ENCODE measurements at regions not wholly inside any gene's neighbourhood (a gene's known extent, or its start where the extent isn't known, plus 50 kb on each side); places are given as distances from the start of the nearest gene placed in this dataset.

DNA sequence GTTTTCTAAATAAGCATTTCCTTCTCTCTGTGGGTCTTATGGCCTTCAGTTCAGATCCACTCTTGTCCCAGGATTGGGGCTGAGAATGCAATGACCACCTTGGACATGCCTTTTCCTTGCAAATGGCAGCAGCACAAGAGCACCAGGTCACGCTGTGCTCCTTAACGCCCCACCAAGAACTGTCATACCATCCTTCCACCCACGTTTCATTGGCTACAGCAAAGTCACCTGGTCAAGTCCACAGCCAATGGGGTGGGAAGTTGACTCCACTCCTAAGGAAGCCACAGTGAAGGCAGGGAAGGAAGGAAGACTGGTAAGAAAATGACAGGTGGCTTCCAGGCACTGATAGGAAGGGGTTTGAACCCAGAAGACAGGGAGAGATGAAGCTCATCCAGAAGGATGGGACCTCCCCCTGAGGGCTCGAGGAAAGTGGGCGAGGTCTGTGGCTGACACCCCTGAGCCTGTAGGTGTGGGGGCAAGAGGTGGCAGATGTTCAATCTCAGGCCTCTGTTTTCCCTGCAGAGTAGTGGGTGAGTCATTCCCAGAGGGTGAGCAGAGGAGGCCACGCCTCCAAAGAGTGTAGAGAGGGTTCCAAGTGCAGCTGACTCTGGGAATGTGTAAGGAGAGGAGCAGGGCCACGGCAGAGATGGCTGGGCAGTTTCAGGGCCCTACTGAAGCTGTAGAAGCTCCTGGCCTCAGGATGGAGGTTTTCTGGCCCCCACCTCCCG is 113.5 kb upstream of the VRK1 start:
- H3K36me3 ChIP-seq (ENCODE audit: insufficient read depth, low read length) = no peaks in the 10 kb centered on the region
- peaks cover 10% of the 10 kb centered on the region for H3K4me1 ChIP-seq (ENCODE audit: low read length)
- no peak overlapping the region for H2AFZ ChIP-seq (ENCODE audit: low read length)
- DNase-seq = no peak
- no peaks in the 10 kb centered on the region for H3K27me3 ChIP-seq (ENCODE audit: low read length)
- H3K79me2 ChIP-seq (ENCODE audit: low read length) = no peaks in the 10 kb centered on the region
- H3K27ac ChIP-seq (ENCODE audit: low read length) = no peak overlapping the region
- no peaks in the 10 kb centered on the region for H3K9me3 ChIP-seq (ENCODE audit: low read length)
- no peak overlapping the region for H3K4me3 ChIP-seq (ENCODE audit: low read length)
- H3K9ac ChIP-seq (ENCODE audit: low read length) = no peak overlapping the region
- no peaks in the 10 kb centered on the region for H4K20me1 ChIP-seq (ENCODE audit: insufficient read depth, low read depth, low read length)
- H3K9me2 ChIP-seq (replicated peaks; ENCODE audit: insufficient read depth, low read length) = no peaks in the 10 kb centered on the region
- no peak overlapping the region for H3K4me2 ChIP-seq (ENCODE audit: low read depth, low read length, poor library complexity, severe bottlenecking)

DNA sequence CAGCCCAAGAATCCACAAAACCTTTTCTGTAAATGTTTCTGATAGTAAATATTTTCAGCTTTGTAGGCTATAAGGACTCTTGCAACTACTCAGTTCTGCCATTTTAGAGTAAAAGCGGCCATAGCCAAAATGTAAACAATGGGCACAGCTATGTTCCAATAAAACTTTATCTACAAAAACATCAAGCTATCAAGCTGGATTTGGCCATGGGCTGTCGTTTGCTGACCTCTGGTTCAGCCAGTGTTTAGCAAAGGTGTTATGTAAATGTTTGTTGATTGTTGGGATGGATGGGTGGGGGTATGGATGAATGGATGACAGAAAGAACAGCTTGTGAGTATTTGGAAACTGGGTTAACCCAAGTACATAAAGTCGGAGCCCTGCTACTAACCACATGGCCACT is 111.1 kb upstream of the VRK1 start:
- H3K4me3 ChIP-seq (ENCODE audit: low read length) = no peak overlapping the region

GRCh38 chr14:96688629-96689028 is 108.6 kb upstream of the VRK1 start:
- no peaks in the 10 kb centered on the region for H3K79me2 ChIP-seq (ENCODE audit: low read length)
- H3K9ac ChIP-seq (ENCODE audit: low read length) = no peak overlapping the region
- H3K4me3 ChIP-seq (ENCODE audit: low read length) = no peak overlapping the region
- no peak overlapping the region for H2AFZ ChIP-seq (ENCODE audit: low read length)
- DNase-seq = no peak
- H3K4me2 ChIP-seq (ENCODE audit: low read depth, low read length, poor library complexity, severe bottlenecking) = no peak overlapping the region
- no peaks in the 10 kb centered on the region for H3K4me1 ChIP-seq (ENCODE audit: low read length)
- no peak overlapping the region for H3K27ac ChIP-seq (ENCODE audit: low read length)
- no peaks in the 10 kb centered on the region for H3K27me3 ChIP-seq (ENCODE audit: low read length)
- no peaks in the 10 kb centered on the region for H4K20me1 ChIP-seq (ENCODE audit: insufficient read depth, low read depth, low read length)
- no peaks in the 10 kb centered on the region for H3K9me3 ChIP-seq (ENCODE audit: low read length)
- no peaks in the 10 kb centered on the region for H3K36me3 ChIP-seq (ENCODE audit: insufficient read depth, low read length)
- H3K9me2 ChIP-seq (replicated peaks; ENCODE audit: insufficient read depth, low read length) = no peaks in the 10 kb centered on the region

More for the DNA sequence above, 111.1 kb upstream of the VRK1 start:
- Histone ChIP-seq H3K4me1 (ENCODE audit: low read length) (no peaks in the 10 kb centered on the region), H3K27ac (ENCODE audit: low read length) (no peak overlapping the region), H4K20me1 (ENCODE audit: insufficient read depth, low read depth, low read length) (no peaks in the 10 kb centered on the region), H2AFZ (ENCODE audit: low read length) (no peak overlapping the region), H3K9ac (ENCODE audit: low read length) (no peak overlapping the region), H3K36me3 (ENCODE audit: insufficient read depth, low read length) (no peaks in the 10 kb centered on the region), H3K4me2 (ENCODE audit: low read depth, low read length, poor library complexity, severe bottlenecking) (no peak overlapping the region), H3K79me2 (ENCODE audit: low read length) (no peaks in the 10 kb centered on the region), H3K9me2 (replicated peaks; ENCODE audit: insufficient read depth, low read length) (no peaks in the 10 kb centered on the region), H3K27me3 (ENCODE audit: low read length) (no peaks in the 10 kb centered on the region), H3K9me3 (ENCODE audit: low read length) (no peaks in the 10 kb centered on the region)
- no peak for DNase-seq

DNA sequence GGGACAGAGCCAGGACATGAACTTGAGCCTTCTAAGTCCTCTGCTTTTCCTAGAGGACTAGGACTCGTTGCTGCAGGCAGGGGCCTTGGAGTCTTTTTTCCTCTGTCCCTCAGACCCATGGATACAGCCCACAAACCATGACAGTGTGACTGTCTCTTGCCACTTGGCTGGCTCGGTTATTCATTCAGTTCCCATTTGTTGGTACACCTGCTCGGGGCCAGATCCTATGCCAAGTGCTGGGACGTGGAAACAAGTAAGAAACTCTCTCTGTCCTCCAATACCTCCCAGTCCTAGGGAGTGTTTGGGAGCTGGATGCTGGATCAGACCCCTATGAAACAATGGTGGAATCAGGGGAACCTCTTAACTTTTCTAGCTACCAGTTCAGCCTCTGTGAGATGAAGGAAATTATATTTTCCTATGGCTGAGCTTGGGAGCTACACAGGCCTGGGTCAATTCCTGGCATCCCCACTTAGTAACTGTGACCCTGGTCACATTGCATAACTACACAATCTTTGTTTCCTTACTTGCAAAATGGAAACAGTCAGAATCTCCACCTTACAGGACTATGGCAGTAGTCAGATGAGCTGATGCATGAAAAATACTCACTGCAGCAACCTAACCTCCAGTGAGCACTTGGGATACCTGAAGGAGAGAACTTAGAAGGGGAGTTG is 106.3 kb upstream of the VRK1 start:
- Histone ChIP-seq H3K9ac (ENCODE audit: low read length) (no peak overlapping the region), H3K4me2 (ENCODE audit: low read depth, low read length, poor library complexity, severe bottlenecking) (no peak overlapping the region), H3K27me3 (ENCODE audit: low read length) (peaks cover 2% of the 10 kb centered on the region; the same call in 1 of the 2 replicates), H2AFZ (ENCODE audit: low read length) (no peak overlapping the region), H3K4me1 (ENCODE audit: low read length) (no peaks in the 10 kb centered on the region), H3K9me3 (ENCODE audit: low read length) (no peaks in the 10 kb centered on the region), H4K20me1 (ENCODE audit: insufficient read depth, low read depth, low read length) (no peaks in the 10 kb centered on the region), H3K9me2 (replicated peaks; ENCODE audit: insufficient read depth, low read length) (no peaks in the 10 kb centered on the region), H3K4me3 (ENCODE audit: low read length) (no peak overlapping the region), H3K79me2 (ENCODE audit: low read length) (no peaks in the 10 kb centered on the region), H3K36me3 (ENCODE audit: insufficient read depth, low read length) (no peaks in the 10 kb centered on the region), H3K27ac (ENCODE audit: low read length) (no peak overlapping the region)
- DNase-seq = no peak

GRCh38 chr14:96693252-96693820 is 103.8 kb upstream of the VRK1 start:
- no peaks in the 10 kb centered on the region for H3K4me1 ChIP-seq (ENCODE audit: low read length)
- no peak overlapping the region for H2AFZ ChIP-seq (ENCODE audit: low read length)
- no peak overlapping the region for H3K4me3 ChIP-seq (ENCODE audit: low read length)
- H3K79me2 ChIP-seq (ENCODE audit: low read length) = no peaks in the 10 kb centered on the region
- H3K36me3 ChIP-seq (ENCODE audit: insufficient read depth, low read length) = no peaks in the 10 kb centered on the region
- H3K9me2 ChIP-seq (replicated peaks; ENCODE audit: insufficient read depth, low read length) = no peaks in the 10 kb centered on the region
- no peaks in the 10 kb centered on the region for H3K9me3 ChIP-seq (ENCODE audit: low read length)
- no peak overlapping the region for H3K27ac ChIP-seq (ENCODE audit: low read length)
- H3K27me3 ChIP-seq (ENCODE audit: low read length) = peaks cover 2% of the 10 kb centered on the region; the same call in 1 of the 2 replicates
- H3K4me2 ChIP-seq (ENCODE audit: low read depth, low read length, poor library complexity, severe bottlenecking) = no peak overlapping the region
- no peaks in the 10 kb centered on the region for H4K20me1 ChIP-seq (ENCODE audit: insufficient read depth, low read depth, low read length)
- DNase-seq = no peak
- no peak overlapping the region for H3K9ac ChIP-seq (ENCODE audit: low read length)

DNA sequence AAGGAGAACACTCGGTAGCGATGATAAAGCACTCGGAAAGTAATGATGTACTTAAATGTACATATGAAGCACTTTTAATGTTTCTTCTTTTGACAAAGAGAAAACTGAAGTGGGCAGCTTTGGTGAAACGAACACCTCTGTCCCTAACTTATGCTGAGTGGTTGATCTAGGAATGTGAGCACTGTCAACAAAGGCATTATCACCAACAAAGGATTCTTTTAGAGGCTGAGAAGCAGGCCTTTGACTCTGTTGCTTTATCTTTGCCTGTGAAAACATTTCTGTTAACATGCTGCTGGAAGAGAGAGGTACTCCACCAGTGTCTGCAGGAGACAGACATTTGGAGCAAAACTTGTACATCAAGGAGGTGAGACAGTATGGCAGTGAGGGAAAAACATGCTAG is 103.2 kb upstream of the VRK1 start:
- Histone ChIP-seq H3K4me3 (ENCODE audit: low read length) (no peak overlapping the region), H3K27me3 (ENCODE audit: low read length) (peaks cover 2% of the 10 kb centered on the region; the same call in 1 of the 2 replicates), H3K79me2 (ENCODE audit: low read length) (no peaks in the 10 kb centered on the region), H3K27ac (ENCODE audit: low read length) (no peak overlapping the region), H3K9me2 (replicated peaks; ENCODE audit: insufficient read depth, low read length) (no peaks in the 10 kb centered on the region), H3K36me3 (ENCODE audit: insufficient read depth, low read length) (no peaks in the 10 kb centered on the region), H3K9ac (ENCODE audit: low read length) (no peak overlapping the region), H3K9me3 (ENCODE audit: low read length) (no peaks in the 10 kb centered on the region), H2AFZ (ENCODE audit: low read length) (no peak overlapping the region), H3K4me1 (ENCODE audit: low read length) (no peaks in the 10 kb centered on the region), H3K4me2 (ENCODE audit: low read depth, low read length, poor library complexity, severe bottlenecking) (no peak overlapping the region), H4K20me1 (ENCODE audit: insufficient read depth, low read depth, low read length) (no peaks in the 10 kb centered on the region)
- DNase-seq = no peak

DNA sequence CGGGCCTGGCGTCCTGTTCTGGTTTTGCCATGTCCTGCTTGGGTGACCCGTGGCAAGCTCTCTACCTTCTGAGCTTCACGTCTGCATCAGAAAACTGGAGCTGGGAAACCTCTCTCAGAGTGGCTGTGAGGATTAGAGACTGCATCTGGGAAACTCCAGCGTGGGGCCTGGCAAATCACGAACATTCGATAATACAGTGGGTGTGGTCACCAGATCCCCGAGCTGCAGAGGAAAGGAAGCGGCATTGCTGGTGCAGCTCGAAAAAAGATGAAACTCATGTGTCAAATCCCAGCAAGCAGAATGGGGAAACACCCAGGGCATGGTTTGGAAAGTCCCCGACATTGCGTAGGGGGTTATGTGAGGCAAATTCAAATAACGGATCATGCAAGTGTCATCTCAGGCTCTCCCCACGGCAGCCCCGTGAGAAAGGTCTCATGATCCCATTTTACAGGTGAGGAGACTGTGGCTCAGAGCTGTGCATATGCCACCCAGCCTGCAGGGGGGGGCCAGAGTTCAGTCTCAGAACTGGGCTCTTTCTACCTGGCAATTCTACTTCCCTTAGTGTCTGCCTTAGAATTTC is 98.1 kb upstream of the VRK1 start:
- Histone ChIP-seq H3K4me2 (ENCODE audit: low read depth, low read length, poor library complexity, severe bottlenecking) (no peak overlapping the region), H3K9me2 (replicated peaks; ENCODE audit: insufficient read depth, low read length) (no peaks in the 10 kb centered on the region), H3K4me1 (ENCODE audit: low read length) (no peaks in the 10 kb centered on the region), H3K27ac (ENCODE audit: low read length) (no peak overlapping the region), H3K9ac (ENCODE audit: low read length) (no peak overlapping the region), H4K20me1 (ENCODE audit: insufficient read depth, low read depth, low read length) (no peaks in the 10 kb centered on the region), H3K79me2 (ENCODE audit: low read length) (no peaks in the 10 kb centered on the region), H3K36me3 (ENCODE audit: insufficient read depth, low read length) (no peaks in the 10 kb centered on the region), H3K27me3 (ENCODE audit: low read length) (peaks cover 2% of the 10 kb centered on the region; the same call in 1 of the 2 replicates), H3K4me3 (ENCODE audit: low read length) (no peak overlapping the region), H2AFZ (ENCODE audit: low read length) (no peak overlapping the region), H3K9me3 (ENCODE audit: low read length) (no peaks in the 10 kb centered on the region)
- peak; percentile 63 for DNase-seq

DNA sequence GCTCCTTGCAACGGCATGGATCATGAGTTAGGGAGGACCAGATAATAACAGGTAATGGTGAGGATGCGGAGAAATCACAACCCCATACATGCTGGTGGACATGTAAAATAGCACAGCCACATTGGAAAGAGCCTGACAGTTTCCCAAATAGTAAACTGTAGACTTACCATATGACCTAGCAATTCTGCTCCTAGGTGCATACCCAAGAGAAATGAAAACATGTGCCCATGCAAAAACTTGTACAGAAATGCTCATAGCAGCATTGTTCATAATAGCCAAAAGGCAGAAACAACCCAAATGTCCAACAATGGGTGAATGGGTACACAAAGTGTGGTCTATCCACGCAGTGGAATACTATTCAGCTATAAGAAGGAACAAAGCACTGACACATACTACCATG is 97.5 kb upstream of the VRK1 start:
- H3K4me2 ChIP-seq (ENCODE audit: low read depth, low read length, poor library complexity, severe bottlenecking) = no peak overlapping the region
- no peak overlapping the region for H3K4me3 ChIP-seq (ENCODE audit: low read length)
- H4K20me1 ChIP-seq (ENCODE audit: insufficient read depth, low read depth, low read length) = no peaks in the 10 kb centered on the region
- H3K36me3 ChIP-seq (ENCODE audit: insufficient read depth, low read length) = no peaks in the 10 kb centered on the region
- no peak for DNase-seq
- no peaks in the 10 kb centered on the region for H3K9me2 ChIP-seq (replicated peaks; ENCODE audit: insufficient read depth, low read length)
- no peaks in the 10 kb centered on the region for H3K9me3 ChIP-seq (ENCODE audit: low read length)
- no peak overlapping the region for H2AFZ ChIP-seq (ENCODE audit: low read length)
- H3K4me1 ChIP-seq (ENCODE audit: low read length) = no peaks in the 10 kb centered on the region
- no peak overlapping the region for H3K27ac ChIP-seq (ENCODE audit: low read length)
- H3K79me2 ChIP-seq (ENCODE audit: low read length) = no peaks in the 10 kb centered on the region
- peaks cover 2% of the 10 kb centered on the region; the same call in 1 of the 2 replicates for H3K27me3 ChIP-seq (ENCODE audit: low read length)
- no peak overlapping the region for H3K9ac ChIP-seq (ENCODE audit: low read length)
